ENCODE measurements at regions not wholly inside any gene's neighbourhood (a gene's known extent, or its start where the extent isn't known, plus 50 kb on each side); places are given as distances from the start of the nearest gene placed in this dataset.

DNA sequence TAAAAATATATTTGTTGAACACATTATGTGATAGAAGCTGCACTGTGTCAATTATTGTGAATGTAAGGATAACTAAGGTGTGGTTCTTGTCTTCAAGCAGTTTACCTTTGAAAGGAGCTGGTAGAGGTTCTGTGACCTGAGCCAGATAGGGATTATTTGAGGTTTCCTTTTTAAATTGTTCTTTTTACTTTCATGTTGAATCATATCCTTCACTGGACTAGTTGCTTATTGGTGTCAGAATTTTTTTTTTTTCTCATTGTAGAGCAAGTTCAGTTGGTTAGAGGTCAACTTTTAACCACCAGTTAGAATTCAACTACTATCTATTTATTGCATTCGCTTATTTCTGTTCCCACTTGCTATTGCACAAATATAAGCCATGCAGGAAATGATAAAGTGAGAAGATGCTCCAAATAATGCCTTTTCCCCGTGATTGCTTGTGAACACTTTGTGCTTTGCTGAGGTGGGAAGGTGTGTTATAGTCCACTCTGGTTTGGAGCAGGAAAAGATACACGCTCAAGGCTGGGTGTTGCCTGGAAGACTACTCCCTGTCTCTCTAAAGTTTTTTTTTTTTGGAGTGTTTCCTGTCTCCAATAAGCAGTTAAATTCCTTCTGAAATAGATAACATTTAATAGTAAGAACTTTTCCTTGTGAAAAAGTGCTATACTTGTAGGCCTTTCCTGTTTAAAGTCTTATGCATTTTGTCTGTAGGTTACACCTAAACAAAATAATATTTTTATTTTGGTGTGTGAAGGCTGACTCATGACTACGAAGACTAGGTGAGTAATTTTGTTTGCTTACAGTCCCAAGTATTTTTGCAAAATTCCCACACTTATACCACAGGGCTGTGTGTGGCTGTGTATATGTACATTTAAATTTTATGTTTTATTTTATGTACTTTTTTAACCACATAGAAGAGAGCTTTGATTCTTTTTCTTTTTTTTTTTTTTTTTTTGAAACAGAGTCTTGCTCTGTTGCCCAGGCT, 83.8 kb upstream of the LCORL start:
- TF ChIP-seq, protein P1, sequence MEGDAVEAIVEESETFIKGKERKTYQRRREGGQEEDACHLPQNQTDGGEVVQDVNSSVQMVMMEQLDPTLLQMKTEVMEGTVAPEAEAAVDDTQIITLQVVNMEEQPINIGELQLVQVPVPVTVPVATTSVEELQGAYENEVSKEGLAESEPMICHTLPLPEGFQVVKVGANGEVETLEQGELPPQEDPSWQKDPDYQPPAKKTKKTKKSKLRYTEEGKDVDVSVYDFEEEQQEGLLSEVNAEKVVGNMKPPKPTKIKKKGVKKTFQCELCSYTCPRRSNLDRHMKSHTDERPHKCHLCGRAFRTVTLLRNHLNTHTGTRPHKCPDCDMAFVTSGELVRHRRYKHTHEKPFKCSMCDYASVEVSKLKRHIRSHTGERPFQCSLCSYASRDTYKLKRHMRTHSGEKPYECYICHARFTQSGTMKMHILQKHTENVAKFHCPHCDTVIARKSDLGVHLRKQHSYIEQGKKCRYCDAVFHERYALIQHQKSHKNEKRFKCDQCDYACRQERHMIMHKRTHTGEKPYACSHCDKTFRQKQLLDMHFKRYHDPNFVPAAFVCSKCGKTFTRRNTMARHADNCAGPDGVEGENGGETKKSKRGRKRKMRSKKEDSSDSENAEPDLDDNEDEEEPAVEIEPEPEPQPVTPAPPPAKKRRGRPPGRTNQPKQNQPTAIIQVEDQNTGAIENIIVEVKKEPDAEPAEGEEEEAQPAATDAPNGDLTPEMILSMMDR (conservative IDR thresholded peaks at IDR 0.05; ENCODE audit: low read length): no peak
- TF ChIP-seq EZH2phosphoT487 (IDR thresholded peaks at IDR 0.05; ENCODE audit: borderline replicate concordance): no peak

Measured in Loucy (cell line).